Adrenal gland (tissue), 9 donors: ENCODE measurements at regions not wholly inside any gene's neighbourhood (a gene's known extent, or its start where the extent isn't known, plus 50 kb on each side); places are given as distances from the start of the nearest gene placed in this dataset.
"Not testable (repeated sequence)": the region's sequence is repeated elsewhere in the genome, so short reads cannot be mapped to it uniquely, and the experiment has no call there.

Experiments used
- DNase-seq, 7 donors: peaks; one replicate each; pipeline ENCODE4 v3.0.0-alpha.2; 2019 to 2020
- H3K27ac ChIP-seq, 5 donors: fragments of 200-600 bp; sonication (generic) in 4 of 5; 1 replicate in 3 of 5; 2 replicates in 2 of 5; pipeline versions ENCODE4 v1.5.1 to v1.8.0; 2016 to 2020; ENCODE audit warnings: mild to moderate bottlenecking in 1 of 5
- H3K27me3 ChIP-seq: fragments of 200-600 bp; 2 replicates; pipeline ENCODE4 v1.8.0; 2021
- H3K36me3 ChIP-seq, 2 donors: fragments of 200-600 bp; replicated peaks in 1 of 2; 1 replicate in 1 of 2; 2 replicates in 1 of 2; pipeline versions ENCODE4 v1.5.1 to v1.8.0; 2018 to 2022
- H3K4me1 ChIP-seq, 2 donors: fragments of 200-600 bp; replicated peaks in 1 of 2; 1 replicate in 1 of 2; 2 replicates in 1 of 2; pipeline versions ENCODE4 v1.5.1 to v1.8.0; 2018 to 2021
- H3K4me3 ChIP-seq, 4 donors: fragments of 200-600 bp; sonication (generic) in 3 of 4; one replicate each; pipeline ENCODE4 v1.5.1; 2016 to 2018
- H3K9me3 ChIP-seq, 3 donors: fragments of 200-600 bp; sonication (generic) in 1 of 3; replicated peaks in 1 of 3; 1 replicate in 2 of 3; 2 replicates in 1 of 3; pipeline versions ENCODE4 v1.5.1 to v1.8.0; 2016 to 2021
- POLR2A ChIP-seq, 2 donors: fragments of 450-650 bp; IDR thresholded peaks; one replicate each; pipeline ENCODE4 v1.6.1; 2017; ENCODE audit warnings: antibody characterized with exemption in 2 of 2, mild to moderate bottlenecking in 2 of 2, moderate library complexity in 1 of 2
- WGBS, 4 donors: extraction: QIAGEN DNeasy Blood & Tissue Kit in 2 of 4; methylation state at CpG; one replicate each; pipeline versions ENCODE4 v1.1.5 to v1.1.7; 2013 to 2017; 5-methylcytosine and 5-hydroxymethylcytosine counted together
- intact Hi-C, 2 donors: fragments of 100-400 bp; cut with DNase I; formaldehyde crosslinking; loops; one replicate each; pipeline versions ENCODE4 v1.14.1 to v1.15.0; 2022 to 2023
- TF ChIP-seq, protein P1 (sequence below), 6 experiments: fragments of 450-650 bp in 4 of 6; fragments of 200-600 bp in 2 of 6; sonication (generic) in 1 of 6; IDR thresholded peaks; 1 replicate in 5 of 6; 2 replicates in 1 of 6; pipeline versions ENCODE4 v1.5.1 to v1.8.0; 2016 to 2021; ENCODE audit warnings: antibody characterized with exemption in 6 of 6, mild to moderate bottlenecking in 2 of 6, moderate library complexity in 1 of 6
- donor health status: healthy with polysubstance abuse.
- donor health status: Bipolar disorder and iron deficiency.
- donor health status: DM: yes; HTN: yes; CAD: no.
- donor health status: DM: no; HTN: no; CAD: no.
- donor health status: DM: no; HTN: no; CAD: no.

GRCh38 chr21:9747870-9748269 lies 773.5 kb upstream of the TPTE start:
- H3K4me1 ChIP-seq, intact Hi-C loops, H3K27ac ChIP-seq, H3K9me3 ChIP-seq, H3K27me3 ChIP-seq, H3K4me3 ChIP-seq, H3K36me3 ChIP-seq, DNase-seq: not testable (repeated sequence)
- 41 to 75% (median 60%) methylated on average over 5 of the region's 5 CpGs for WGBS, 4 donors

DNA sequence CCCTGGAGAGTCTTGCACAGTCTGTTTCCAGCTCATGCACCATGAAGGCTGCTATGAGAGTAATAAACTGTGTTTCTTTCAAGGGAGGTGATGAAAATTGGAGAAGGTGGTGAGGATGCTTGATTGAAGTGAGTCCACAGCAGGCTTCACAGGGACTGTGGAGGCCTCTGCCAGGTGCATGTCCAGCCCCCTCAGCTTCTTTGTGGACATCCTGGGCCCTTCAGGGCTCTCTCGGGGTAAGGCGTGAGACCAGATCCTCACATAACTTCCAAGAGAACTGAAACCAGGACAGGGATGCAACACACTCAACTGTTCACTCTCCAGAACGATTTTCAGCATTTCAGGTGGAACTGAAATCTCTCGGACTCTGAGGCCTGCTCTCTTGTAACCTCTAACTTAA lies 772.9 kb upstream of the TPTE start:
- H3K27ac ChIP-seq, H3K4me1 ChIP-seq, H3K36me3 ChIP-seq, DNase-seq, H3K9me3 ChIP-seq, H3K27me3 ChIP-seq, H3K4me3 ChIP-seq, intact Hi-C loops: not testable (repeated sequence)
- 50 to 61% (median 56%) methylated on average over 4 of the region's 4 CpGs for WGBS, 4 donors

GRCh38 chr21:9749741-9750230 lies 771.6 kb upstream of the TPTE start:
- H3K9me3 ChIP-seq, H3K4me1 ChIP-seq, H3K27me3 ChIP-seq, intact Hi-C loops, H3K4me3 ChIP-seq, H3K36me3 ChIP-seq, DNase-seq, H3K27ac ChIP-seq: not testable (repeated sequence)
- 63 to 69% (median 67%) methylated on average over 7 of the region's 7 CpGs for WGBS, 4 donors

DNA sequence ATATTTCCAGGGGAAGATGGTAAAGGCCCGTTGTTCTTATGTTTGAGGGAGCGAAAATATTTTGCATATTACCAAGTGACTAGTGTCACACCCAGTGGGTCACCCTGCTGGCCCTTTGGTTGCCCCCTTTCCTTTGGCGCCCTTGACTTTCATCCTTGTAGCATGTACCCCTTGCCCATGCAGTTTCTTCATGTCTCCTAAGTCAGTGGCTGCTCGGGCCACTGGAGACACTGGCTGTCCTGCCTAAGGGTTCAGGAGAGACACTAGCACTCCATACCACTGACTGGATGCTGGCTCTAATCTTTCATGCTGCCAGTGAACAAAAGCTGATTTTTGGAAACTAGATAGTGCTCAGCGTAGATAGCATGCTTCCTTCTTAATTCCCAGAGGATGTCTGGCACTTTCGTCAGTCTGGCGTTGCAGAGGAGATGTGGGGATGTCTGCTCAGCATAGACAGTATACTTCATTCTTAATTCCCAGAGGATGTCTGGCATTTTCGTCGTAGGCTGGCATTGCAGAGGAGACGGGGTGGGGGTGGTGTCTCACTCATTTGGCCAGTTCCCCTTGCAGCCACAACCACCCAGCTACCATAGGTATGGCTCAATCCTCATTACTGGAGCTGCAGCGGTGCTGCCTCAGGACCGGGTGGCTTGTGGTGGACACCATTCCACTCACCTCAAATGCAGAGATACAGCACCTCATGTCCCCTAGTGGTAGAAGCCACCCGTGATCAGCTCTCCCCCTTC lies 770.9 kb upstream of the TPTE start:
- DNase-seq: no peak
- no peak overlapping the region for H3K4me3 ChIP-seq

GRCh38 chr21:9751087-9751585 lies 770.2 kb upstream of the TPTE start:
- WGBS, 4 donors: 62 to 66% (median 63%) methylated on average over 6 of the region's 6 CpGs
- intact Hi-C loops, H3K4me1 ChIP-seq, H3K27ac ChIP-seq, H3K36me3 ChIP-seq, H3K4me3 ChIP-seq, H3K9me3 ChIP-seq, DNase-seq, H3K27me3 ChIP-seq: not testable (repeated sequence)

More for the DNA sequence above, 770.9 kb upstream of the TPTE start:
- no peak overlapping the region for H3K27ac ChIP-seq
- no peaks in the 10 kb centered on the region for H3K36me3 ChIP-seq
- TF ChIP-seq, protein P1, sequence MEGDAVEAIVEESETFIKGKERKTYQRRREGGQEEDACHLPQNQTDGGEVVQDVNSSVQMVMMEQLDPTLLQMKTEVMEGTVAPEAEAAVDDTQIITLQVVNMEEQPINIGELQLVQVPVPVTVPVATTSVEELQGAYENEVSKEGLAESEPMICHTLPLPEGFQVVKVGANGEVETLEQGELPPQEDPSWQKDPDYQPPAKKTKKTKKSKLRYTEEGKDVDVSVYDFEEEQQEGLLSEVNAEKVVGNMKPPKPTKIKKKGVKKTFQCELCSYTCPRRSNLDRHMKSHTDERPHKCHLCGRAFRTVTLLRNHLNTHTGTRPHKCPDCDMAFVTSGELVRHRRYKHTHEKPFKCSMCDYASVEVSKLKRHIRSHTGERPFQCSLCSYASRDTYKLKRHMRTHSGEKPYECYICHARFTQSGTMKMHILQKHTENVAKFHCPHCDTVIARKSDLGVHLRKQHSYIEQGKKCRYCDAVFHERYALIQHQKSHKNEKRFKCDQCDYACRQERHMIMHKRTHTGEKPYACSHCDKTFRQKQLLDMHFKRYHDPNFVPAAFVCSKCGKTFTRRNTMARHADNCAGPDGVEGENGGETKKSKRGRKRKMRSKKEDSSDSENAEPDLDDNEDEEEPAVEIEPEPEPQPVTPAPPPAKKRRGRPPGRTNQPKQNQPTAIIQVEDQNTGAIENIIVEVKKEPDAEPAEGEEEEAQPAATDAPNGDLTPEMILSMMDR (IDR thresholded peaks at IDR 0.05): no peak
- no peak for TF ChIP-seq POLR2A (IDR thresholded peaks at IDR 0.05)
- intact Hi-C loops: no loop called here
- no peaks in the 10 kb centered on the region for H3K27me3 ChIP-seq
- H3K4me1 ChIP-seq: no peaks in the 10 kb centered on the region
- no peaks in the 10 kb centered on the region for H3K9me3 ChIP-seq
- WGBS, 4 donors: 63 to 70% (median 68%) methylated on average over 13 of the region's 13 CpGs

DNA sequence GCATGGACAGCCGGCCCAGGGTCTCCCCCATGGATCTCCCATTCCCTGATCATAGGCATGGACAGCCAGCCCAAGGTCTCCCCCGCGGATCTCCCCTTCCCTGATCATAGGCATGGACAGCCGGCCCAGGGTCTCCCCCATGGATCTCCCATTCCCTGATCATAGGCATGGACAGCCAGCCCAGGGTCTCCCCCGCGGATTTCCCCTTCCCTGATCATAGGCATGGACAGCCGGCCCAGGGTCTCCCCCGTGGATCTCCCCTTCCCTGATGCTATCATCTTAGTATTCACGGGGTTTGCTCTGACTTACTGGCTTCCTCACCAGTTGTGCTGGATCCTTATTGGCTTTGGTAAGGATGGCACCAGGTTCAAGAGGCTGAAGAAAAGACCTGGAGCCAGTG lies 769.4 kb upstream of the TPTE start:
- 61 to 76% (median 66%) methylated on average over 9 of the region's 9 CpGs for WGBS, 4 donors
- H3K27me3 ChIP-seq, H3K27ac ChIP-seq, intact Hi-C loops, H3K4me1 ChIP-seq, H3K4me3 ChIP-seq, H3K36me3 ChIP-seq, H3K9me3 ChIP-seq: not testable (repeated sequence)
- peak in 1 of 7 donors; percentile 9 for DNase-seq

DNA sequence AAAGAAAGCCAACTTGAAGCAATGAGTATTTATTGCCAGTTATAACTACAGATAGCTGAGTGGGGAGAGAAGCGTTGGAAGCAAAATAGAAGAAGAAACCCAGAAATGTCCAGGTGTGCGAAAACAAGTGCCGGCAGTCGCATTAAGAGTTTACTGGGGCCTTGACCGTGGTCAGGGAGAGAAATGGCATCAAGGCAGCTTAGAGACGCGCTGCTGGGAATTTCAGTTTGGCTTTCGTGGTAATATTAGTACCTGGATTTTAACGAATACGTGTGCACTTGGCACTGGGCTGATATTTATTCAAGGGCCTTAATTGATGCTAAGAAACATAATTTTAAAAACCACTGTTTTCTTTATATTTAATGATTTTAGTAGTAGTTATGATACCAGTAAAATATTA lies 767.9 kb upstream of the TPTE start:
- DNase-seq: peak in 1 of 7 donors; percentile 8
- intact Hi-C loops, H3K4me1 ChIP-seq, H3K4me3 ChIP-seq, H3K36me3 ChIP-seq, H3K27ac ChIP-seq, H3K9me3 ChIP-seq, H3K27me3 ChIP-seq: not testable (repeated sequence)
- 66 to 72% (median 70%) methylated on average over 10 of the region's 10 CpGs for WGBS, 4 donors
